HEK293 (cell line): ENCODE measurements at regions not wholly inside any gene's neighbourhood (a gene's known extent, or its start where the extent isn't known, plus 50 kb on each side); places are given as distances from the start of the nearest gene placed in this dataset.

Experiments
- CTCF ChIA-PET: fragments of 350-600 bp; formaldehyde crosslinking; extraction: SDS; loops from one replicate; lab custom pipeline; 2021; ENCODE audit warnings: antibody characterized with exemption; lab: Yijun Ruan, JAX
- POLR2A ChIA-PET: fragments of 300-600 bp; formaldehyde crosslinking; extraction: SDS; loops from one replicate; lab custom pipeline; 2020; ENCODE audit warnings: antibody characterized with exemption, inconsistent platforms; lab: Yijun Ruan, JAX
- H3K27ac ChIP-seq: fragments of 200-500 bp; sonication (Bioruptor generic); 2 replicates; pipeline ENCODE4 v1.5.1; 2014; ENCODE audit warnings: low read depth, low read length, control low read depth, inconsistent platforms; ENCODE audit errors: extremely low read depth
- H3K36me3 ChIP-seq, 2 experiments: fragments of 200-500 bp in 1 of 2; sonication (Bioruptor generic) in 1 of 2; 1 replicate in 1 of 2; 2 replicates in 1 of 2; pipeline ENCODE4 v1.5.1; 2014 to 2017; ENCODE audit warnings: inconsistent platforms in 2 of 2, low read length in 2 of 2; ENCODE audit not compliant: control insufficient read depth in 2 of 2, insufficient read depth in 1 of 2
- H3K4me1 ChIP-seq: fragments of 200-500 bp; sonication (Bioruptor generic); 2 replicates; pipeline ENCODE4 v1.5.1; 2014; ENCODE audit warnings: mild to moderate bottlenecking, low read length, inconsistent platforms; ENCODE audit not compliant: control insufficient read depth, insufficient read depth
- H3K4me3 ChIP-seq: 2 replicates; pipeline ENCODE4 v1.5.1; 2011; ENCODE audit warnings: low read depth, mild to moderate bottlenecking, control low read depth, low read length, moderate library complexity
- H3K9me3 ChIP-seq: fragments of 200-500 bp; sonication (Bioruptor generic); 2 replicates; pipeline ENCODE4 v1.5.1; 2014; ENCODE audit warnings: low read depth, low read length, inconsistent platforms; ENCODE audit not compliant: control insufficient read depth, insufficient read depth
- GLI2 ChIP-seq: fragments of 450-650 bp; formaldehyde crosslinking; IDR thresholded peaks from 2 replicates; pipeline ENCODE4; 2017; ENCODE audit warnings: missing biosample characterization, missing genetic modification characterization, low read depth, borderline replicate concordance
- OVOL3 ChIP-seq: fragments of 450-650 bp; formaldehyde crosslinking; IDR thresholded peaks from 2 replicates; pipeline ENCODE4 v1.5.1; 2016; ENCODE audit warnings: missing biosample characterization, missing genetic modification characterization
- PRDM10 ChIP-seq: fragments of 450-650 bp; formaldehyde crosslinking; IDR thresholded peaks from 2 replicates; pipeline ENCODE4 v1.5.1; 2016; ENCODE audit warnings: missing biosample characterization, missing genetic modification characterization
- YY1 ChIP-seq: fragments of 450-650 bp; formaldehyde crosslinking; IDR thresholded peaks from 2 replicates; pipeline ENCODE4 v1.5.1; 2018; ENCODE audit warnings: missing biosample characterization, missing genetic modification characterization
- ZBTB44 ChIP-seq: fragments of 450-650 bp; IDR thresholded peaks from 2 replicates; pipeline ENCODE4 v1.5.1; 2018; ENCODE audit warnings: missing biosample characterization, mild to moderate bottlenecking, missing genetic modification characterization
- ZEB2 ChIP-seq: fragments of 450-650 bp; formaldehyde crosslinking; IDR thresholded peaks from 2 replicates; pipeline ENCODE4 v1.5.1; 2016; ENCODE audit warnings: missing biosample characterization, missing genetic modification characterization
- ZNF114 ChIP-seq: fragments of 450-650 bp; formaldehyde crosslinking; IDR thresholded peaks from 2 replicates; pipeline ENCODE4 v1.5.0; 2017; ENCODE audit warnings: missing biosample characterization, missing genetic modification characterization
- ZNF133 ChIP-seq: fragments of 450-650 bp; formaldehyde crosslinking; IDR thresholded peaks from 2 replicates; pipeline ENCODE4 v1.5.1; 2016; ENCODE audit warnings: missing biosample characterization, missing genetic modification characterization
- ZNF140 ChIP-seq: fragments of 450-650 bp; formaldehyde crosslinking; IDR thresholded peaks from 2 replicates; pipeline ENCODE4 v1.5.1; 2016; ENCODE audit warnings: missing biosample characterization, missing genetic modification characterization
- ZNF175 ChIP-seq: fragments of 450-650 bp; formaldehyde crosslinking; IDR thresholded peaks from 2 replicates; pipeline ENCODE4 v1.5.1; 2016; ENCODE audit warnings: missing biosample characterization, missing genetic modification characterization
- ZNF214 ChIP-seq: fragments of 450-650 bp; formaldehyde crosslinking; IDR thresholded peaks from 2 replicates; pipeline ENCODE4 v1.5.1; 2017; ENCODE audit warnings: missing biosample characterization, mild to moderate bottlenecking, missing genetic modification characterization, borderline replicate concordance
- ZNF26 ChIP-seq: fragments of 450-650 bp; formaldehyde crosslinking; IDR thresholded peaks from 2 replicates; pipeline ENCODE4 v1.5.1; 2016; ENCODE audit warnings: missing biosample characterization, missing genetic modification characterization
- ZNF302 ChIP-seq: fragments of 450-650 bp; formaldehyde crosslinking; IDR thresholded peaks from 2 replicates; pipeline ENCODE4 v1.5.1; 2016; ENCODE audit warnings: missing biosample characterization, missing genetic modification characterization, low read depth
- ZNF416 ChIP-seq: fragments of 450-650 bp; formaldehyde crosslinking; IDR thresholded peaks from 2 replicates; pipeline ENCODE4 v1.5.1; 2016; ENCODE audit warnings: missing biosample characterization, missing genetic modification characterization
- ZNF561 ChIP-seq: fragments of 450-650 bp; IDR thresholded peaks from 2 replicates; pipeline ENCODE4 v1.5.1; 2018; ENCODE audit warnings: missing biosample characterization, missing genetic modification characterization, borderline replicate concordance
- ZNF580 ChIP-seq: fragments of 450-650 bp; formaldehyde crosslinking; IDR thresholded peaks from 2 replicates; pipeline ENCODE4 v1.5.1; 2016; ENCODE audit warnings: missing biosample characterization, missing genetic modification characterization
- ZNF585B ChIP-seq: fragments of 450-650 bp; formaldehyde crosslinking; IDR thresholded peaks from 2 replicates; pipeline ENCODE4 v1.5.1; 2016; ENCODE audit warnings: missing biosample characterization, missing genetic modification characterization
- ZNF596 ChIP-seq: fragments of 450-650 bp; IDR thresholded peaks from 2 replicates; pipeline ENCODE4 v1.5.0; 2018; ENCODE audit warnings: missing biosample characterization, mild to moderate bottlenecking, missing genetic modification characterization, moderate library complexity
- ZNF664 ChIP-seq: fragments of 450-650 bp; formaldehyde crosslinking; IDR thresholded peaks from 2 replicates; pipeline ENCODE4 v1.5.1; 2016; ENCODE audit warnings: missing biosample characterization, missing genetic modification characterization
- ZNF701 ChIP-seq: fragments of 450-650 bp; formaldehyde crosslinking; IDR thresholded peaks from 2 replicates; pipeline ENCODE4 v1.5.1; 2016; ENCODE audit warnings: missing biosample characterization, missing genetic modification characterization
- ZNF76 ChIP-seq: fragments of 450-650 bp; formaldehyde crosslinking; IDR thresholded peaks from 2 replicates; pipeline ENCODE4; 2016; ENCODE audit warnings: low read depth, missing biosample characterization, missing genetic modification characterization, borderline replicate concordance
- ZNF843 ChIP-seq: fragments of 450-650 bp; formaldehyde crosslinking; IDR thresholded peaks from 2 replicates; pipeline ENCODE4 v1.5.1; 2016; ENCODE audit warnings: missing biosample characterization, missing genetic modification characterization

GRCh38 chr12:126792411-126792810 lies 1474.6 kb upstream of the TMEM132C start:
- Histone ChIP-seq H3K4me1 (no peaks in the 10 kb centered on the region), H3K9me3 (no peaks in the 10 kb centered on the region), H3K4me3 (no peak overlapping the region), H3K36me3 (no peaks in the 10 kb centered on the region), H3K27ac (no peak overlapping the region)
- TF ChIP-seq ZNF580: no peak
- no peak for TF ChIP-seq ZEB2 (tag by site-specific recombination)
- no peak for TF ChIP-seq ZNF664 (tag by site-specific recombination)
- no peak for TF ChIP-seq ZNF133 (tag by site-specific recombination)
- ChIA-PET CTCF (interaction anchor here (0.7 kb wide), 1 partner anchor 63 kb away, joined by 3 read pairs; no protein-coding TSS in a partner anchor), POLR2A (no interaction called here)

- ChIA-PET CTCF (no interaction called here), POLR2A (no interaction called here)
- Histone ChIP-seq H3K36me3 (no peaks in the 10 kb centered on the region), H3K27ac (no peak overlapping the region), H3K4me3 (no peak overlapping the region), H3K4me1 (no peaks in the 10 kb centered on the region), H3K9me3 (no peaks in the 10 kb centered on the region)
- TF ChIP-seq ZNF26 (tag by site-specific recombination) (no peak), ZNF140 (no peak), ZNF701 (tag by site-specific recombination) (no peak), ZNF561 (tag by site-specific recombination) (no peak), ZNF843 (tag by site-specific recombination) (no peak), ZNF416 (no peak), ZNF585B (tag by site-specific recombination) (no peak), YY1 (no peak)
These were observed 1469.4 kb upstream of the TMEM132C start for GRCh38 chr12:126797525-126797924.

- CTCF ChIA-PET: no interaction called here
- POLR2A ChIA-PET: no interaction called here
- H3K4me3 ChIP-seq: no peak overlapping the region
- no peaks in the 10 kb centered on the region for H3K4me1 ChIP-seq
- no peak overlapping the region for H3K27ac ChIP-seq
- no peak for TF ChIP-seq ZBTB44 (tag by site-specific recombination)
- TF ChIP-seq GLI2 (tag by site-specific recombination): no peak
- TF ChIP-seq ZNF214 (tag by site-specific recombination): no peak
- TF ChIP-seq ZNF580: no peak
- no peaks in the 10 kb centered on the region for H3K36me3 ChIP-seq
- H3K9me3 ChIP-seq: no peaks in the 10 kb centered on the region
These were observed 1468.5 kb upstream of the TMEM132C start for GRCh38 chr12:126798449-126798848.

- CTCF ChIA-PET: no interaction called here
- H3K27ac ChIP-seq: no peak overlapping the region
- POLR2A ChIA-PET: no interaction called here
- no peaks in the 10 kb centered on the region for H3K36me3 ChIP-seq
- H3K4me1 ChIP-seq: no peaks in the 10 kb centered on the region
- no peak overlapping the region for H3K4me3 ChIP-seq
- no peaks in the 10 kb centered on the region for H3K9me3 ChIP-seq
- TF ChIP-seq OVOL3 (tag by site-specific recombination) (no peak), ZNF140 (no peak), ZNF76 (tag by site-specific recombination) (no peak), ZNF114 (tag by site-specific recombination) (no peak), ZNF175 (tag by site-specific recombination) (no peak), ZNF596 (tag by site-specific recombination) (no peak), ZNF302 (tag by site-specific recombination) (no peak), PRDM10 (no peak)
These were observed 1459.6 kb upstream of the TMEM132C start for GRCh38 chr12:126807312-126807865.
